ENCODE measurements at regions not wholly inside any gene's neighbourhood (a gene's known extent, or its start where the extent isn't known, plus 50 kb on each side); places are given as distances from the start of the nearest gene placed in this dataset.

GRCh38 chr5:86011937-86012336 lies 605.8 kb upstream of the COX7C start:
- no peak overlapping the region for H3K27ac ChIP-seq (ENCODE audit: poor library complexity, severe bottlenecking)
- no peak for DNase-seq (ENCODE audit: low spot score)
- TF ChIP-seq CTCF (IDR thresholded peaks at IDR 0.05; ENCODE audit: poor library complexity, severe bottlenecking), result no peak
- H3K9me3 ChIP-seq (ENCODE audit: severe bottlenecking), result no peaks in the 10 kb centered on the region
- H3K4me1 ChIP-seq (ENCODE audit: insufficient read depth, poor library complexity, severe bottlenecking), result no peaks in the 10 kb centered on the region
- ATAC-seq (ENCODE audit: low read depth), result no peak
- H3K27me3 ChIP-seq (ENCODE audit: insufficient read depth, poor library complexity, severe bottlenecking), result no peaks in the 10 kb centered on the region
- H3K36me3 ChIP-seq (ENCODE audit: low read depth), result no peaks in the 10 kb centered on the region
- no peak overlapping the region for H3K4me3 ChIP-seq (ENCODE audit: severe bottlenecking)

GRCh38 chr5:86029308-86029707 lies 588.4 kb upstream of the COX7C start:
- Histone ChIP-seq H3K9me3 (ENCODE audit: severe bottlenecking) (no peaks in the 10 kb centered on the region), H3K36me3 (ENCODE audit: low read depth) (no peaks in the 10 kb centered on the region), H3K4me1 (ENCODE audit: insufficient read depth, poor library complexity, severe bottlenecking) (no peaks in the 10 kb centered on the region), H3K27ac (ENCODE audit: poor library complexity, severe bottlenecking) (no peak overlapping the region), H3K27me3 (ENCODE audit: insufficient read depth, poor library complexity, severe bottlenecking) (peaks cover 8% of the 10 kb centered on the region), H3K4me3 (ENCODE audit: severe bottlenecking) (no peak overlapping the region)
- no peak for DNase-seq (ENCODE audit: low spot score)
- TF ChIP-seq CTCF (IDR thresholded peaks at IDR 0.05; ENCODE audit: poor library complexity, severe bottlenecking), result no peak
- ATAC-seq (ENCODE audit: low read depth), result no peak

GRCh38 chr5:86030753-86031152 lies 587.0 kb upstream of the COX7C start:
- Histone ChIP-seq H3K27ac (ENCODE audit: poor library complexity, severe bottlenecking) (no peak overlapping the region), H3K4me3 (ENCODE audit: severe bottlenecking) (no peak overlapping the region), H3K9me3 (ENCODE audit: severe bottlenecking) (no peaks in the 10 kb centered on the region), H3K36me3 (ENCODE audit: low read depth) (no peaks in the 10 kb centered on the region), H3K27me3 (ENCODE audit: insufficient read depth, poor library complexity, severe bottlenecking) (peaks cover 3% of the 10 kb centered on the region), H3K4me1 (ENCODE audit: insufficient read depth, poor library complexity, severe bottlenecking) (no peaks in the 10 kb centered on the region)
- ATAC-seq (ENCODE audit: low read depth) (no peak), DNase-seq (ENCODE audit: low spot score) (no peak)
- TF ChIP-seq CTCF (IDR thresholded peaks at IDR 0.05; ENCODE audit: poor library complexity, severe bottlenecking), result no peak

GRCh38 chr5:86038566-86038965 lies 579.2 kb upstream of the COX7C start:
- Histone ChIP-seq H3K27ac (ENCODE audit: poor library complexity, severe bottlenecking) (no peak overlapping the region), H3K36me3 (ENCODE audit: low read depth) (no peaks in the 10 kb centered on the region), H3K4me3 (ENCODE audit: severe bottlenecking) (no peak overlapping the region), H3K9me3 (ENCODE audit: severe bottlenecking) (no peaks in the 10 kb centered on the region), H3K4me1 (ENCODE audit: insufficient read depth, poor library complexity, severe bottlenecking) (peaks cover 3% of the 10 kb centered on the region), H3K27me3 (ENCODE audit: insufficient read depth, poor library complexity, severe bottlenecking) (peaks cover 3% of the 10 kb centered on the region)
- DNase-seq (ENCODE audit: low spot score) (no peak), ATAC-seq (ENCODE audit: low read depth) (no peak)
- TF ChIP-seq CTCF (IDR thresholded peaks at IDR 0.05; ENCODE audit: poor library complexity, severe bottlenecking), result no peak

- Histone ChIP-seq H3K27me3 (ENCODE audit: insufficient read depth, poor library complexity, severe bottlenecking) (no peaks in the 10 kb centered on the region), H3K4me3 (ENCODE audit: severe bottlenecking) (no peak overlapping the region), H3K9me3 (ENCODE audit: severe bottlenecking) (no peaks in the 10 kb centered on the region), H3K36me3 (ENCODE audit: low read depth) (no peaks in the 10 kb centered on the region), H3K27ac (ENCODE audit: poor library complexity, severe bottlenecking) (no peak overlapping the region), H3K4me1 (ENCODE audit: insufficient read depth, poor library complexity, severe bottlenecking) (peaks cover 3% of the 10 kb centered on the region)
- DNase-seq (ENCODE audit: low spot score) (no peak), ATAC-seq (ENCODE audit: low read depth) (no peak)
- no peak for TF ChIP-seq CTCF (IDR thresholded peaks at IDR 0.05; ENCODE audit: poor library complexity, severe bottlenecking)
Observed at GRCh38 chr5:86039351-86039750, 578.4 kb upstream of the COX7C start.

Measured in RWPE2 (cell line).